ENCODE measurements at regions not wholly inside any gene's neighbourhood (a gene's known extent, or its start where the extent isn't known, plus 50 kb on each side); places are given as distances from the start of the nearest gene placed in this dataset.

GRCh38 chr5:4857761-4858160 lies 282.4 kb upstream of the ADAMTS16 start:
- H3K4me1 ChIP-seq: no peaks in the 10 kb centered on the region

GRCh38 chr5:4859500-4860235 lies 280.5 kb upstream of the ADAMTS16 start:
- 86% methylated on average over 2 of the region's 2 CpGs for WGBS
- Histone ChIP-seq H3K4me1 (no peaks in the 10 kb centered on the region), H3K9me3 (no peaks in the 10 kb centered on the region), H3K27me3 (no peaks in the 10 kb centered on the region), H3K36me3 (no peaks in the 10 kb centered on the region), H3K4me3 (no peak overlapping the region), H3K27ac (replicated peaks in 1 of 4) (no peak overlapping the region)
- DNase-seq (ENCODE audit: extremely low spot score): peak; percentile 31
- intact Hi-C loops (cut with DNase I): no loop called here
- TF ChIP-seq EP300 (IDR thresholded peaks at IDR 0.05): no peak
- TF ChIP-seq POLR2AphosphoS5 (IDR thresholded peaks at IDR 0.05): no peak
- no peak for TF ChIP-seq POLR2A (IDR thresholded peaks at IDR 0.05; ENCODE audit: low read depth)
- no peak for TF ChIP-seq CTCF (IDR thresholded peaks at IDR 0.05)

More at GRCh38 chr5:4857761-4858160, 282.4 kb upstream of the ADAMTS16 start:
- 93% methylated on average over 2 of the region's 2 CpGs for WGBS
- intact Hi-C loops (cut with DNase I): no loop called here
- no peaks in the 10 kb centered on the region for H3K9me3 ChIP-seq
- H3K36me3 ChIP-seq: no peaks in the 10 kb centered on the region
- H3K27me3 ChIP-seq: no peaks in the 10 kb centered on the region
- no peak overlapping the region for H3K4me3 ChIP-seq
- no peak overlapping the region for H3K27ac ChIP-seq (replicated peaks in 1 of 4)
- no peak for TF ChIP-seq CTCF (IDR thresholded peaks at IDR 0.05)
- TF ChIP-seq POLR2A (IDR thresholded peaks at IDR 0.05; ENCODE audit: low read depth): no peak
- TF ChIP-seq EP300 (IDR thresholded peaks at IDR 0.05): no peak
- no peak for TF ChIP-seq POLR2AphosphoS5 (IDR thresholded peaks at IDR 0.05)
- no peak for DNase-seq (ENCODE audit: extremely low spot score)

GRCh38 chr5:4860631-4861030 lies 279.5 kb upstream of the ADAMTS16 start:
- DNase-seq (ENCODE audit: extremely low spot score): peak; percentile 62
- WGBS: 64% methylated on average over 5 of the region's 5 CpGs
- Histone ChIP-seq H3K9me3 (no peaks in the 10 kb centered on the region), H3K4me3 (no peak overlapping the region), H3K27me3 (no peaks in the 10 kb centered on the region), H3K27ac (replicated peaks in 1 of 4) (no peak overlapping the region), H3K4me1 (no peaks in the 10 kb centered on the region), H3K36me3 (no peaks in the 10 kb centered on the region)
- intact Hi-C loops (cut with DNase I): no loop called here
- TF ChIP-seq POLR2AphosphoS5 (IDR thresholded peaks at IDR 0.05) (no peak), EP300 (IDR thresholded peaks at IDR 0.05) (no peak), POLR2A (IDR thresholded peaks at IDR 0.05; ENCODE audit: low read depth) (no peak), CTCF (IDR thresholded peaks at IDR 0.05) (no peak)

- Histone ChIP-seq H3K4me3 (no peak overlapping the region), H3K36me3 (no peaks in the 10 kb centered on the region), H3K4me1 (no peaks in the 10 kb centered on the region), H3K9me3 (no peaks in the 10 kb centered on the region), H3K27ac (replicated peaks in 1 of 4) (no peak overlapping the region), H3K27me3 (no peaks in the 10 kb centered on the region)
- intact Hi-C loops (cut with DNase I): no loop called here
- 5% methylated on average over 1 of the region's 1 CpG for WGBS
- no peak for DNase-seq (ENCODE audit: extremely low spot score)
- TF ChIP-seq POLR2A (IDR thresholded peaks at IDR 0.05; ENCODE audit: low read depth) (no peak), CTCF (IDR thresholded peaks at IDR 0.05) (peak in 2 of 3 experiments; percentile 34 to 36), POLR2AphosphoS5 (IDR thresholded peaks at IDR 0.05) (no peak)
Measured at GRCh38 chr5:4862500-4862899, 277.6 kb upstream of the ADAMTS16 start.
